ENCODE measurements at regions not wholly inside any gene's neighbourhood (a gene's known extent, or its start where the extent isn't known, plus 50 kb on each side); places are given as distances from the start of the nearest gene placed in this dataset.

GRCh38 chr5:145110181-145110580, 725.0 kb downstream of the PRELID2 start:
- H3K9me3 Mint-ChIP-seq, result peaks cover 23% of the 10 kb centered on the region
- H3K4me3 Mint-ChIP-seq, result no peak overlapping the region
- H3K27ac Mint-ChIP-seq, result no peak overlapping the region
- H3K27me3 Mint-ChIP-seq, result no peaks in the 10 kb centered on the region
- H3K36me3 Mint-ChIP-seq (ENCODE audit: low read depth), result no peaks in the 10 kb centered on the region
- no peaks in the 10 kb centered on the region for H3K4me1 Mint-ChIP-seq
- no peak for ATAC-seq (replicated peaks)

GRCh38 chr5:145105384-145105783, 729.8 kb downstream of the PRELID2 start:
- Mint-ChIP-seq H3K9me3 (peaks cover 16% of the 10 kb centered on the region), H3K27me3 (no peaks in the 10 kb centered on the region), H3K36me3 (ENCODE audit: low read depth) (no peaks in the 10 kb centered on the region), H3K4me3 (no peak overlapping the region), H3K27ac (no peak overlapping the region), H3K4me1 (no peaks in the 10 kb centered on the region)
- ATAC-seq (replicated peaks), result no peak

- no peak for ATAC-seq (replicated peaks)
- H3K27ac Mint-ChIP-seq, result no peak overlapping the region
- no peaks in the 10 kb centered on the region for H3K4me1 Mint-ChIP-seq
- H3K27me3 Mint-ChIP-seq, result no peaks in the 10 kb centered on the region
- H3K36me3 Mint-ChIP-seq (ENCODE audit: low read depth), result no peaks in the 10 kb centered on the region
- peaks cover 16% of the 10 kb centered on the region for H3K9me3 Mint-ChIP-seq
- H3K4me3 Mint-ChIP-seq, result no peak overlapping the region
Observed at GRCh38 chr5:145104106-145104505, 731.0 kb downstream of the PRELID2 start.

GRCh38 chr5:145101246-145101645, 733.9 kb downstream of the PRELID2 start:
- Mint-ChIP-seq H3K9me3 (peaks cover 10% of the 10 kb centered on the region), H3K4me3 (no peak overlapping the region), H3K27ac (no peak overlapping the region)

GRCh38 chr5:145090115-145090514, 745.0 kb downstream of the PRELID2 start:
- no peaks in the 10 kb centered on the region for H3K36me3 Mint-ChIP-seq (ENCODE audit: low read depth)
- no peaks in the 10 kb centered on the region for H3K4me1 Mint-ChIP-seq
- H3K4me3 Mint-ChIP-seq, result no peak overlapping the region
- H3K9me3 Mint-ChIP-seq, result peaks cover 8% of the 10 kb centered on the region
- H3K27ac Mint-ChIP-seq, result no peak overlapping the region
- ATAC-seq (replicated peaks), result no peak
- no peaks in the 10 kb centered on the region for H3K27me3 Mint-ChIP-seq

More at GRCh38 chr5:145101246-145101645, 733.9 kb downstream of the PRELID2 start:
- no peaks in the 10 kb centered on the region for H3K27me3 Mint-ChIP-seq
- H3K4me1 Mint-ChIP-seq, result no peaks in the 10 kb centered on the region
- ATAC-seq (replicated peaks), result no peak
- no peaks in the 10 kb centered on the region for H3K36me3 Mint-ChIP-seq (ENCODE audit: low read depth)

GRCh38 chr5:145084834-145085233, 750.3 kb downstream of the PRELID2 start:
- H3K27me3 Mint-ChIP-seq, result no peaks in the 10 kb centered on the region

GRCh38 chr5:145077028-145077427, 758.1 kb downstream of the PRELID2 start:
- Mint-ChIP-seq H3K4me3 (no peak overlapping the region), H3K36me3 (ENCODE audit: low read depth) (no peaks in the 10 kb centered on the region), H3K27me3 (no peaks in the 10 kb centered on the region), H3K27ac (no peak overlapping the region), H3K9me3 (peaks cover 13% of the 10 kb centered on the region), H3K4me1 (no peaks in the 10 kb centered on the region)
- ATAC-seq (replicated peaks), result no peak

More at GRCh38 chr5:145084834-145085233, 750.3 kb downstream of the PRELID2 start:
- no peaks in the 10 kb centered on the region for H3K36me3 Mint-ChIP-seq (ENCODE audit: low read depth)
- H3K4me1 Mint-ChIP-seq, result no peaks in the 10 kb centered on the region
- H3K27ac Mint-ChIP-seq, result no peak overlapping the region
- H3K4me3 Mint-ChIP-seq, result no peak overlapping the region
- H3K9me3 Mint-ChIP-seq, result peaks cover 20% of the 10 kb centered on the region
- ATAC-seq (replicated peaks), result no peak

GRCh38 chr5:145076040-145076439, 759.1 kb downstream of the PRELID2 start:
- Mint-ChIP-seq H3K36me3 (ENCODE audit: low read depth) (no peaks in the 10 kb centered on the region), H3K4me3 (no peak overlapping the region), H3K4me1 (no peaks in the 10 kb centered on the region), H3K27me3 (no peaks in the 10 kb centered on the region), H3K9me3 (peaks cover 8% of the 10 kb centered on the region), H3K27ac (no peak overlapping the region)
- no peak for ATAC-seq (replicated peaks)

- peaks cover 5% of the 10 kb centered on the region for H3K9me3 Mint-ChIP-seq
- H3K4me1 Mint-ChIP-seq, result no peaks in the 10 kb centered on the region
- H3K36me3 Mint-ChIP-seq (ENCODE audit: low read depth), result no peaks in the 10 kb centered on the region
- H3K27me3 Mint-ChIP-seq, result no peaks in the 10 kb centered on the region
- H3K27ac Mint-ChIP-seq, result no peak overlapping the region
- H3K4me3 Mint-ChIP-seq, result no peak overlapping the region
- ATAC-seq (replicated peaks), result no peak
Observed at GRCh38 chr5:145072889-145073288, 762.3 kb downstream of the PRELID2 start.

GRCh38 chr5:145068721-145069120, 766.4 kb downstream of the PRELID2 start:
- no peaks in the 10 kb centered on the region for H3K36me3 Mint-ChIP-seq (ENCODE audit: low read depth)
- H3K4me3 Mint-ChIP-seq, result no peak overlapping the region
- no peak overlapping the region for H3K27ac Mint-ChIP-seq
- H3K9me3 Mint-ChIP-seq, result no peaks in the 10 kb centered on the region
- H3K27me3 Mint-ChIP-seq, result no peaks in the 10 kb centered on the region
- no peaks in the 10 kb centered on the region for H3K4me1 Mint-ChIP-seq
- ATAC-seq (replicated peaks), result no peak

GRCh38 chr5:145062280-145063062, 772.7 kb downstream of the PRELID2 start:
- H3K27me3 Mint-ChIP-seq, result no peaks in the 10 kb centered on the region

GRCh38 chr5:145056800-145057199, 778.3 kb downstream of the PRELID2 start:
- Mint-ChIP-seq H3K9me3 (no peaks in the 10 kb centered on the region), H3K27ac (no peak overlapping the region), H3K4me1 (no peaks in the 10 kb centered on the region), H3K4me3 (no peak overlapping the region), H3K36me3 (ENCODE audit: low read depth) (no peaks in the 10 kb centered on the region), H3K27me3 (no peaks in the 10 kb centered on the region)
- peak; percentile 70 for ATAC-seq (replicated peaks)

More at GRCh38 chr5:145062280-145063062, 772.7 kb downstream of the PRELID2 start:
- no peak for ATAC-seq (replicated peaks)
- Mint-ChIP-seq H3K9me3 (peaks cover 3% of the 10 kb centered on the region), H3K27ac (no peak overlapping the region), H3K4me1 (no peaks in the 10 kb centered on the region), H3K4me3 (no peak overlapping the region), H3K36me3 (ENCODE audit: low read depth) (no peaks in the 10 kb centered on the region)

- ATAC-seq (replicated peaks), result no peak
- no peaks in the 10 kb centered on the region for H3K4me1 Mint-ChIP-seq
- H3K27ac Mint-ChIP-seq, result no peak overlapping the region
- no peaks in the 10 kb centered on the region for H3K27me3 Mint-ChIP-seq
- H3K9me3 Mint-ChIP-seq, result peaks cover 10% of the 10 kb centered on the region
- no peaks in the 10 kb centered on the region for H3K36me3 Mint-ChIP-seq (ENCODE audit: low read depth)
- no peak overlapping the region for H3K4me3 Mint-ChIP-seq
Observed at GRCh38 chr5:145050181-145050580, 785.0 kb downstream of the PRELID2 start.

GRCh38 chr5:145044970-145045369, 790.2 kb downstream of the PRELID2 start:
- Mint-ChIP-seq H3K4me1 (no peaks in the 10 kb centered on the region), H3K27ac (no peak overlapping the region), H3K9me3 (peaks cover 4% of the 10 kb centered on the region), H3K36me3 (ENCODE audit: low read depth) (no peaks in the 10 kb centered on the region), H3K4me3 (no peak overlapping the region), H3K27me3 (no peaks in the 10 kb centered on the region)
- no peak for ATAC-seq (replicated peaks)

- ATAC-seq (replicated peaks), result no peak
- no peak overlapping the region for H3K27ac Mint-ChIP-seq
Observed at GRCh38 chr5:145028626-145029025, 806.5 kb downstream of the PRELID2 start.

More at GRCh38 chr5:145028626-145029025, 806.5 kb downstream of the PRELID2 start:
- Mint-ChIP-seq H3K9me3 (peaks cover 10% of the 10 kb centered on the region), H3K36me3 (ENCODE audit: low read depth) (no peaks in the 10 kb centered on the region), H3K4me1 (no peaks in the 10 kb centered on the region), H3K27me3 (no peaks in the 10 kb centered on the region), H3K4me3 (no peak overlapping the region)

Measured in activated T-helper 17 cell treated with anti-CD3 and anti-CD28 coated beads, Interleukin-2, amount 50 U/mL, for 72 hours (primary cell).